Sigmoid colon (tissue), 4 donors: ENCODE measurements at regions not wholly inside any gene's neighbourhood (a gene's known extent, or its start where the extent isn't known, plus 50 kb on each side); places are given as distances from the start of the nearest gene placed in this dataset.
"Not testable (repeated sequence)": the region's sequence is repeated elsewhere in the genome, so short reads cannot be mapped to it uniquely, and the experiment has no call there.

Source experiments
- CTCF ChIP-seq, 4 experiments: fragments of 450-650 bp in 3 of 4; fragments of 200-600 bp in 1 of 4; IDR thresholded peaks; one replicate each; pipeline ENCODE4 v1.5.1; 2016 to 2019; ENCODE audit warnings: antibody characterized with exemption in 4 of 4, mild to moderate bottlenecking in 3 of 4, moderate library complexity in 2 of 4
- EP300 ChIP-seq, 4 donors: sonication (generic); formaldehyde crosslinking; IDR thresholded peaks; one replicate each; pipeline ENCODE4 v1.6.1; 2017; ENCODE audit warnings: antibody characterized with exemption in 4 of 4
- POLR2A ChIP-seq, 2 donors: fragments of 450-650 bp; IDR thresholded peaks; one replicate each; pipeline ENCODE4 v1.6.1; 2016; ENCODE audit warnings: antibody characterized with exemption in 2 of 2, mild to moderate bottlenecking in 2 of 2, moderate library complexity in 2 of 2

- not testable (repeated sequence) for TF ChIP-seq CTCF, EP300, POLR2A (IDR thresholded peaks at IDR 0.05)
Measured at GRCh38 chr2:35441575-35441974, 914.0 kb upstream of the CRIM1 start.
